Chondrocyte (in vitro differentiated cells): ENCODE measurements at regions not wholly inside any gene's neighbourhood (a gene's known extent, or its start where the extent isn't known, plus 50 kb on each side); places are given as distances from the start of the nearest gene placed in this dataset.

Experiments
- DNase-seq: peaks from one replicate; pipeline ENCODE4 v3.0.0; 2021; ENCODE audit warnings: mixed read lengths, low spot score
- H3K27ac Mint-ChIP-seq: one replicate; pipeline ENCODE4 v1.8.0; 2021; ENCODE audit warnings: mild to moderate bottlenecking, moderate library complexity, mixed read lengths; ENCODE audit not compliant: unreplicated experiment
- H3K27me3 Mint-ChIP-seq: 2 replicates; pipeline ENCODE4 v1.8.0; 2021; ENCODE audit warnings: low read depth, mixed read lengths
- H3K36me3 Mint-ChIP-seq: 2 replicates; pipeline ENCODE4 v1.8.0; 2021; ENCODE audit warnings: low read depth, mixed read lengths
- H3K4me1 Mint-ChIP-seq: 2 replicates; pipeline ENCODE4 v1.8.0; 2021; ENCODE audit warnings: low read depth, mild to moderate bottlenecking, mixed read lengths
- H3K4me3 Mint-ChIP-seq: one replicate; pipeline ENCODE4 v1.8.0; 2021; ENCODE audit warnings: mild to moderate bottlenecking, moderate library complexity, mixed read lengths; ENCODE audit not compliant: unreplicated experiment
- H3K9me3 Mint-ChIP-seq: 2 replicates; pipeline ENCODE4 v1.8.0; 2021; ENCODE audit warnings: low read depth, mixed read lengths
- CTCF ChIP-seq: fragments of 200-600 bp; sonication (generic); IDR thresholded peaks from 2 replicates; pipeline ENCODE4 v1.5.0; 2021; ENCODE audit warnings: antibody characterized with exemption, mild to moderate bottlenecking, moderate library complexity

GRCh38 chr18:40464032-40464431 lies 1491.0 kb upstream of the PIK3C3 start:
- no peaks in the 10 kb centered on the region for H3K36me3 Mint-ChIP-seq
- no peak for DNase-seq
- H3K4me1 Mint-ChIP-seq, result no peaks in the 10 kb centered on the region
- peaks cover 4% of the 10 kb centered on the region for H3K27me3 Mint-ChIP-seq
- no peak overlapping the region for H3K27ac Mint-ChIP-seq
- H3K9me3 Mint-ChIP-seq, result no peaks in the 10 kb centered on the region
- no peak for TF ChIP-seq CTCF
- no peak overlapping the region for H3K4me3 Mint-ChIP-seq

GRCh38 chr18:40453903-40454302 lies 1501.1 kb upstream of the PIK3C3 start:
- Mint-ChIP-seq H3K4me3 (no peak overlapping the region), H3K4me1 (no peaks in the 10 kb centered on the region), H3K9me3 (no peaks in the 10 kb centered on the region), H3K36me3 (no peaks in the 10 kb centered on the region), H3K27ac (no peak overlapping the region), H3K27me3 (peaks cover 7% of the 10 kb centered on the region)
- TF ChIP-seq CTCF, result no peak
- DNase-seq, result no peak

GRCh38 chr18:40452599-40452998 lies 1502.4 kb upstream of the PIK3C3 start:
- Mint-ChIP-seq H3K27ac (no peak overlapping the region), H3K27me3 (peaks cover 7% of the 10 kb centered on the region)
- DNase-seq, result no peak

GRCh38 chr18:40450751-40451150 lies 1504.3 kb upstream of the PIK3C3 start:
- no peaks in the 10 kb centered on the region for H3K9me3 Mint-ChIP-seq

More at GRCh38 chr18:40452599-40452998, 1502.4 kb upstream of the PIK3C3 start:
- Mint-ChIP-seq H3K9me3 (no peaks in the 10 kb centered on the region), H3K4me1 (no peaks in the 10 kb centered on the region), H3K4me3 (no peak overlapping the region), H3K36me3 (no peaks in the 10 kb centered on the region)
- no peak for TF ChIP-seq CTCF

GRCh38 chr18:40447820-40448219 lies 1507.2 kb upstream of the PIK3C3 start:
- H3K27me3 Mint-ChIP-seq, result peaks cover 4% of the 10 kb centered on the region
- no peaks in the 10 kb centered on the region for H3K9me3 Mint-ChIP-seq
- H3K36me3 Mint-ChIP-seq, result no peaks in the 10 kb centered on the region
- TF ChIP-seq CTCF, result no peak
- no peak overlapping the region for H3K27ac Mint-ChIP-seq
- H3K4me1 Mint-ChIP-seq, result no peaks in the 10 kb centered on the region
- no peak overlapping the region for H3K4me3 Mint-ChIP-seq
- no peak for DNase-seq

More at GRCh38 chr18:40450751-40451150, 1504.3 kb upstream of the PIK3C3 start:
- TF ChIP-seq CTCF, result no peak
- no peaks in the 10 kb centered on the region for H3K36me3 Mint-ChIP-seq
- H3K27ac Mint-ChIP-seq, result no peak overlapping the region
- no peak for DNase-seq
- peaks cover 11% of the 10 kb centered on the region for H3K27me3 Mint-ChIP-seq
- no peaks in the 10 kb centered on the region for H3K4me1 Mint-ChIP-seq
- no peak overlapping the region for H3K4me3 Mint-ChIP-seq
